HCT116 (cell line): ENCODE measurements at regions not wholly inside any gene's neighbourhood (a gene's known extent, or its start where the extent isn't known, plus 50 kb on each side); places are given as distances from the start of the nearest gene placed in this dataset.

ENCODE experiments used
- ATAC-seq: fragments of 200-7000 bp; cut with Tn5 transposase; 2 replicates; pipeline ENCODE4 v1.9.1; 2020; ENCODE audit warnings: mild to moderate bottlenecking, moderate library complexity
- BruUV-seq: library from RNA; stranded (reverse); fragments of 400-500 nt; replicated peaks from 2 replicates; lab custom pipeline; 2021; lab: Mats Ljungman, UMichigan
- CTCF ChIA-PET: fragments of 300-600 bp; sonication (Branson Sonifier 250); formaldehyde crosslinking; loops from one replicate; lab custom pipeline; 2021; ENCODE audit warnings: antibody characterized with exemption; lab: Charles Lee
- POLR2A ChIA-PET: fragments of 300-600, 350-600 bp; sonication (Branson Sonifier 250); formaldehyde crosslinking; loops from one replicate; lab custom pipeline; 2021; ENCODE audit warnings: antibody characterized with exemption; lab: Charles Lee
- RAD21 ChIA-PET, 2 experiments: fragments of 300-600 bp; sonication (Branson Sonifier 250); formaldehyde crosslinking; loops; one replicate each; lab custom pipeline; 2023; ENCODE audit warnings: low total read pairs in 2 of 2; ENCODE audit not compliant: uncharacterized antibody in 2 of 2, unreplicated experiment in 2 of 2, low non-redundant PET in 1 of 2; lab: Charles Lee
- DNase-seq: peaks from one replicate; pipeline ENCODE4 v3.0.0-alpha.2; 2010; ENCODE audit warnings: low read depth, low spot score
- H2AFZ ChIP-seq: fragments of 200-600 bp; shearing (Covaris generic), sonication (generic); 2 replicates; pipeline ENCODE4 v1.6.1; 2017; ENCODE audit warnings: low read depth, mixed run types, mixed read lengths, antibody characterized with exemption, low read length; ENCODE audit not compliant: poor library complexity, severe bottlenecking
- H3K27ac ChIP-seq: 2 replicates; pipeline ENCODE4 v1.5.1; 2012; ENCODE audit warnings: low read depth, low read length
- H3K27me3 ChIP-seq: fragments of 200-600 bp; sonication (generic); 2 replicates; pipeline ENCODE4 v1.6.1; 2016; ENCODE audit warnings: mixed run types, low read length, mixed read lengths; ENCODE audit not compliant: insufficient read depth
- H3K36me3 ChIP-seq, 2 experiments: fragments of 200-500 bp in 1 of 2; fragments of 200-600 bp in 1 of 2; sonication (Bioruptor generic) in 1 of 2; sonication (generic) in 1 of 2; 2 replicates each; pipeline versions ENCODE4 v1.5.1 to v1.6.1; 2014 to 2016; ENCODE audit warnings: low read length in 2 of 2, inconsistent platforms in 1 of 2, mixed read lengths in 1 of 2, mixed run types in 1 of 2; ENCODE audit not compliant: insufficient read depth in 2 of 2, control insufficient read depth in 1 of 2
- H3K4me1 ChIP-seq, 2 experiments: fragments of 200-600 bp in 1 of 2; sonication (generic) in 1 of 2; 2 replicates each; pipeline versions ENCODE4 v1.5.1 to v1.6.1; 2012 to 2017; ENCODE audit warnings: low read length in 2 of 2, inconsistent platforms in 1 of 2, mild to moderate bottlenecking in 1 of 2, mixed read lengths in 1 of 2, mixed run types in 1 of 2, moderate library complexity in 1 of 2; ENCODE audit not compliant: insufficient read depth in 2 of 2, control insufficient read depth in 1 of 2
- H3K4me2 ChIP-seq: fragments of 200-600 bp; sonication (generic); 2 replicates; pipeline ENCODE4 v1.6.1; 2017; ENCODE audit warnings: mixed run types, low read length, mixed read lengths
- H3K4me3 ChIP-seq, 2 experiments: fragments of 200-600 bp in 1 of 2; sonication (generic) in 1 of 2; replicated peaks in 1 of 2; 2 replicates each; pipeline ENCODE4 v1.5.1; 2011 to 2016; ENCODE audit warnings: low read length in 2 of 2, control low read depth in 1 of 2, low read depth in 1 of 2, mild to moderate bottlenecking in 1 of 2, mixed read lengths in 1 of 2, mixed run types in 1 of 2
- H3K79me2 ChIP-seq: fragments of 200-600 bp; sonication (generic); 2 replicates; pipeline ENCODE4 v1.6.1; 2017; ENCODE audit warnings: mild to moderate bottlenecking, mixed run types, low read length, moderate library complexity, mixed read lengths; ENCODE audit not compliant: insufficient read depth
- H3K9ac ChIP-seq: fragments of 200-600 bp; sonication (generic); 2 replicates; pipeline ENCODE4 v1.6.1; 2016; ENCODE audit warnings: low read length, mixed read lengths
- H3K9me2 ChIP-seq: fragments of 200-600 bp; sonication (generic), shearing (Covaris generic); 2 replicates; pipeline ENCODE4 v1.6.1; 2017; ENCODE audit warnings: mixed run types, mild to moderate bottlenecking, moderate library complexity; ENCODE audit not compliant: insufficient read depth
- H3K9me3 ChIP-seq, 2 experiments: fragments of 200-500 bp in 1 of 2; fragments of 200-600 bp in 1 of 2; sonication (Bioruptor generic) in 1 of 2; sonication (generic) in 1 of 2; 2 replicates each; pipeline ENCODE4 v1.6.1; 2014 to 2017; ENCODE audit warnings: low read length in 2 of 2, mixed read lengths in 2 of 2, inconsistent platforms in 1 of 2, low read depth in 1 of 2, mild to moderate bottlenecking in 1 of 2, mixed run types in 1 of 2, moderate library complexity in 1 of 2; ENCODE audit not compliant: control insufficient read depth in 1 of 2, insufficient read depth in 1 of 2
- H4K20me1 ChIP-seq: fragments of 200-600 bp; sonication (generic), shearing (Covaris generic); 2 replicates; pipeline ENCODE4 v1.6.1; 2017; ENCODE audit warnings: mixed run types, mild to moderate bottlenecking, moderate library complexity; ENCODE audit not compliant: insufficient read depth
- ATF3 ChIP-seq: IDR thresholded peaks from 2 replicates; pipeline ENCODE4 v1.6.1; 2012
- CTCF ChIP-seq, 3 experiments: fragments of 200-600 bp in 1 of 3; sonication (generic) in 1 of 3; IDR thresholded peaks in 2 of 3; conservative IDR thresholded peaks in 1 of 3; 2 replicates each; pipeline ENCODE4 v1.5.1; 2012 to 2017; ENCODE audit warnings: low read depth in 2 of 3, low read length in 2 of 3, antibody characterized with exemption in 1 of 3, borderline replicate concordance in 1 of 3, control low read depth in 1 of 3, mild to moderate bottlenecking in 1 of 3, mixed read lengths in 1 of 3, mixed run types in 1 of 3, moderate library complexity in 1 of 3; ENCODE audit not compliant: insufficient read depth in 1 of 3
- EGR1 ChIP-seq: IDR thresholded peaks from 2 replicates; pipeline ENCODE4 v1.6.1; 2012; ENCODE audit warnings: low read depth
- EZH2 ChIP-seq: fragments of 200-600 bp; sonication (generic); IDR thresholded peaks from 2 replicates; pipeline ENCODE4 v1.6.1; 2017; ENCODE audit warnings: antibody characterized with exemption, mixed run types
- JUND ChIP-seq: IDR thresholded peaks from 2 replicates; pipeline ENCODE4 v1.6.1; 2012
- RAD21 ChIP-seq: IDR thresholded peaks from 2 replicates; pipeline ENCODE4 v1.6.1; 2012; ENCODE audit warnings: low read depth, mild to moderate bottlenecking
- SIN3A ChIP-seq: IDR thresholded peaks from 2 replicates; pipeline ENCODE4 v1.6.1; 2012; ENCODE audit warnings: low read depth
- TCF7L2 ChIP-seq: IDR thresholded peaks from 2 replicates; pipeline ENCODE4 v1.7.0; 2011; ENCODE audit warnings: borderline replicate concordance, inconsistent platforms; ENCODE audit not compliant: insufficient read depth, insufficient read length; ENCODE audit errors: extremely low read depth
- YY1 ChIP-seq: IDR thresholded peaks from 2 replicates; pipeline ENCODE4 v1.6.1; 2011; ENCODE audit warnings: low read length, low read depth, moderate library complexity, mild to moderate bottlenecking; ENCODE audit not compliant: insufficient replicate concordance; ENCODE audit errors: extremely low read depth
- ZFX ChIP-seq: fragments of 450-650 bp; IDR thresholded peaks from 2 replicates; pipeline ENCODE4 v1.6.1; 2017
- ZNF274 ChIP-seq: fragments of 200-500 bp; sonication (Bioruptor generic); IDR thresholded peaks from 2 replicates; pipeline ENCODE4 v1.6.1; 2014; ENCODE audit warnings: mild to moderate bottlenecking, low read depth, low read length, inconsistent platforms
- intact Hi-C: fragments of 100-400 bp; cut with micrococcal nuclease; formaldehyde crosslinking; loops from 2 replicates; pipeline ENCODE4 v1.10.0; 2022

- Histone ChIP-seq H3K27me3 (no peaks in the 10 kb centered on the region), H3K79me2 (no peaks in the 10 kb centered on the region), H3K4me3 (no peak overlapping the region), H3K9ac (no peak overlapping the region), H2AFZ (no peak overlapping the region), H4K20me1 (no peaks in the 10 kb centered on the region), H3K27ac (no peak overlapping the region), H3K9me2 (no peaks in the 10 kb centered on the region), H3K4me1 (no peaks in the 10 kb centered on the region), H3K4me2 (no peak overlapping the region), H3K9me3 (no peaks in the 10 kb centered on the region), H3K36me3 (no peaks in the 10 kb centered on the region)
- no peak for ATAC-seq
- BruUV-seq: no TSS peak
- intact Hi-C loops: no loop called here
- ChIA-PET CTCF (no interaction called here), POLR2A (no interaction called here), RAD21 (interaction anchor here in 1 of 2 experiments (0.7 kb wide), 1 partner anchor 199 kb away, joined by 3 read pairs; no protein-coding TSS in a partner anchor)
- DNase-seq: no peak
- TF ChIP-seq ATF3 (no peak), EGR1 (no peak), EZH2 (no peak), YY1 (no peak), ZFX (no peak), RAD21 (no peak), TCF7L2 (no peak), ZNF274 (no peak), SIN3A (no peak), CTCF (IDR thresholded peaks at IDR 0.05 in 2 of 3, conservative IDR thresholded peaks at IDR 0.05 in 1 of 3; ENCODE audit: borderline replicate concordance in 1 of 3, insufficient read depth in 1 of 3, low read depth in 2 of 3, low read length in 2 of 3) (no peak), JUND (no peak)
Measured at GRCh38 chr10:20976390-20976789, 79.3 kb upstream of the NEBL start.
